SK-N-SH treated with all-trans-retinoic acid at 6 μM for 48 hours (cell line): ENCODE measurements at regions not wholly inside any gene's neighbourhood (a gene's known extent, or its start where the extent isn't known, plus 50 kb on each side); places are given as distances from the start of the nearest gene placed in this dataset.
"Not testable (repeated sequence)": the region's sequence is repeated elsewhere in the genome, so short reads cannot be mapped to it uniquely, and the experiment has no call there.

Source experiments
- ATAC-seq: fragments of 200-7000 bp; cut with Tn5 transposase; 3 replicates; pipeline ENCODE4 v1.9.1; 2020; ENCODE audit warnings: mild to moderate bottlenecking, moderate library complexity
- ARNTL ChIP-seq: fragments of 450-650 bp; formaldehyde crosslinking; IDR thresholded peaks from 2 replicates; pipeline ENCODE4 v1.5.0; 2020; ENCODE audit warnings: low read depth, mild to moderate bottlenecking, moderate library complexity, borderline replicate concordance
- BACH2 ChIP-seq: fragments of 250-450 bp; sonication (Bioruptor Pico); IDR thresholded peaks from 2 replicates; pipeline ENCODE4 v1.9.0; 2021; ENCODE audit warnings: mild to moderate bottlenecking, borderline replicate concordance
- CSDC2 ChIP-seq: fragments of 250-450 bp; sonication (Bioruptor Pico); IDR thresholded peaks from 2 replicates; pipeline ENCODE4 v1.5.0; 2020; ENCODE audit warnings: mild to moderate bottlenecking, moderate library complexity
- ESRRG ChIP-seq: fragments of 250-450 bp; sonication (Bioruptor Pico); IDR thresholded peaks from 2 replicates; pipeline ENCODE4 v1.6.1; 2021; ENCODE audit warnings: mild to moderate bottlenecking
- GLIS3 ChIP-seq: fragments of 250-450 bp; sonication (Bioruptor Pico); IDR thresholded peaks from 2 replicates; pipeline ENCODE4 v1.5.0; 2020; ENCODE audit warnings: mild to moderate bottlenecking, moderate library complexity
- ISL1 ChIP-seq: fragments of 250-450 bp; sonication (Bioruptor Pico); IDR thresholded peaks from 2 replicates; pipeline ENCODE4 v2.1.2; 2022; ENCODE audit warnings: mild to moderate bottlenecking, moderate library complexity
- OSR1 ChIP-seq: fragments of 250-450 bp; sonication (Bioruptor Pico); IDR thresholded peaks from 2 replicates; pipeline ENCODE4 v1.8.0; 2022; ENCODE audit warnings: moderate library complexity, mild to moderate bottlenecking, inconsistent platforms
- PPARA ChIP-seq: fragments of 250-450 bp; sonication (Bioruptor Pico); IDR thresholded peaks from 2 replicates; pipeline ENCODE4 v1.5.0; 2020; ENCODE audit warnings: mild to moderate bottlenecking, borderline replicate concordance
- RARB ChIP-seq: fragments of 250-450 bp; sonication (Bioruptor Pico); IDR thresholded peaks from 2 replicates; pipeline ENCODE4 v1.8.0; 2021; ENCODE audit warnings: mild to moderate bottlenecking, moderate library complexity
- SNAI2 ChIP-seq: fragments of 250-450 bp; sonication (Bioruptor Pico); IDR thresholded peaks from 2 replicates; pipeline ENCODE4 v1.5.0; 2020; ENCODE audit warnings: mild to moderate bottlenecking, moderate library complexity
- TCF4 ChIP-seq: fragments of 250-450 bp; sonication (Bioruptor Pico); IDR thresholded peaks from 2 replicates; pipeline ENCODE4 v1.8.0; 2021; ENCODE audit warnings: mild to moderate bottlenecking, moderate library complexity, borderline replicate concordance
- TOX ChIP-seq: fragments of 250-450 bp; sonication (Bioruptor Pico); IDR thresholded peaks from 2 replicates; pipeline ENCODE4 v1.8.0; 2021; ENCODE audit warnings: mild to moderate bottlenecking, moderate library complexity, borderline replicate concordance
- ZC3H10 ChIP-seq: fragments of 250-450 bp; sonication (Bioruptor Pico); IDR thresholded peaks from 2 replicates; pipeline ENCODE4 v1.5.1; 2021; ENCODE audit warnings: mild to moderate bottlenecking, moderate library complexity
- ZFP3 ChIP-seq: fragments of 250-450 bp; sonication (Bioruptor Pico); IDR thresholded peaks from 2 replicates; pipeline ENCODE4 v1.5.0; 2020; ENCODE audit warnings: mild to moderate bottlenecking, moderate library complexity
- ZFP30 ChIP-seq: fragments of 450-650 bp; formaldehyde crosslinking; IDR thresholded peaks from 2 replicates; pipeline ENCODE4 v1.5.0; 2022; ENCODE audit warnings: mild to moderate bottlenecking, moderate library complexity
- ZNF565 ChIP-seq: fragments of 450-650 bp; formaldehyde crosslinking; conservative IDR thresholded peaks from 2 replicates; pipeline ENCODE4 v1.5.0; 2020; ENCODE audit warnings: low read depth, mild to moderate bottlenecking, moderate library complexity
- ZNF70 ChIP-seq: fragments of 450-650 bp; formaldehyde crosslinking; IDR thresholded peaks from 2 replicates; pipeline ENCODE4 v1.5.0; 2020; ENCODE audit warnings: mild to moderate bottlenecking, moderate library complexity
- ZNF8 ChIP-seq: fragments of 450-650 bp; formaldehyde crosslinking; IDR thresholded peaks from 2 replicates; pipeline ENCODE4 v1.5.0; 2020; ENCODE audit warnings: mild to moderate bottlenecking, moderate library complexity
- TF ChIP-seq, protein P1 (sequence below): fragments of 250-450 bp; sonication (Bioruptor Pico); IDR thresholded peaks from 2 replicates; pipeline ENCODE4 v1.5.1; 2020; ENCODE audit warnings: low read depth, mild to moderate bottlenecking, moderate library complexity
- TF ChIP-seq, protein P2 (sequence below): fragments of 250-450 bp; sonication (Bioruptor Pico); IDR thresholded peaks from 2 replicates; pipeline ENCODE4 v1.5.0; 2020; ENCODE audit warnings: mild to moderate bottlenecking, moderate library complexity
- TF ChIP-seq, protein P3 (sequence below): fragments of 250-450 bp; sonication (Bioruptor Pico); IDR thresholded peaks from 2 replicates; pipeline ENCODE4 v1.5.1; 2021; ENCODE audit warnings: mild to moderate bottlenecking, moderate library complexity
- TF ChIP-seq, protein P4 (sequence below): fragments of 250-450 bp; sonication (Bioruptor Pico); IDR thresholded peaks from 2 replicates; pipeline ENCODE4 v1.8.0; 2020; ENCODE audit warnings: mild to moderate bottlenecking, moderate library complexity, borderline replicate concordance

DNA sequence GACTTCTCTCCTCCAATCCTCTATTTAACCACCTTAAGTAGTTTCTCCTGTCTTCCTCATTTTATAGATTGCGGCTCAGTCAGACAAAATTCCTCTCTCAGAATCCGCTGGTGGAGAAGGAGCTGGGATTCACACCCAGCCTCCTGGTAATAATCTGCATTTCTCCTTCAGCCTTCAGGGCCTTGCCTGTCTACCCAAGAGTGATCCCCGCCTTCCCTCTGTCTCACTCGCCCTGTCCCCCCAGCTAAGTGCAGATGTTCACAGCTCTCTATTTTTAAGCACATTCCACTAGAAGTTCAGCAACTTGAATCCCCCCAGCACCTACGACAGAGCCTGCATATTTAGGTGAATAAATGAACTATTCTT lies 212.5 kb upstream of the HAAO start:
- no peak for ATAC-seq
- no peak for TF ChIP-seq RARB (CRISPR knock-in tag)
- no peak for TF ChIP-seq GLIS3 (CRISPR knock-in tag)
- TF ChIP-seq ZNF70 (CRISPR knock-in tag), result no peak
- TF ChIP-seq SNAI2 (CRISPR knock-in tag), result no peak
- TF ChIP-seq OSR1, result no peak
- no peak for TF ChIP-seq ESRRG (CRISPR knock-in tag)
- no peak for TF ChIP-seq TOX
- TF ChIP-seq, protein P1, sequence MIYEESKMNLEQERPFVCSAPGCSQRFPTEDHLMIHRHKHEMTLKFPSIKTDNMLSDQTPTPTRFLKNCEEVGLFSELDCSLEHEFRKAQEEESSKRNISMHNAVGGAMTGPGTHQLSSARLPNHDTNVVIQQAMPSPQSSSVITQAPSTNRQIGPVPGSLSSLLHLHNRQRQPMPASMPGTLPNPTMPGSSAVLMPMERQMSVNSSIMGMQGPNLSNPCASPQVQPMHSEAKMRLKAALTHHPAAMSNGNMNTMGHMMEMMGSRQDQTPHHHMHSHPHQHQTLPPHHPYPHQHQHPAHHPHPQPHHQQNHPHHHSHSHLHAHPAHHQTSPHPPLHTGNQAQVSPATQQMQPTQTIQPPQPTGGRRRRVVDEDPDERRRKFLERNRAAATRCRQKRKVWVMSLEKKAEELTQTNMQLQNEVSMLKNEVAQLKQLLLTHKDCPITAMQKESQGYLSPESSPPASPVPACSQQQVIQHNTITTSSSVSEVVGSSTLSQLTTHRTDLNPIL (CRISPR knock-in tag), result no peak
- TF ChIP-seq, protein P2, sequence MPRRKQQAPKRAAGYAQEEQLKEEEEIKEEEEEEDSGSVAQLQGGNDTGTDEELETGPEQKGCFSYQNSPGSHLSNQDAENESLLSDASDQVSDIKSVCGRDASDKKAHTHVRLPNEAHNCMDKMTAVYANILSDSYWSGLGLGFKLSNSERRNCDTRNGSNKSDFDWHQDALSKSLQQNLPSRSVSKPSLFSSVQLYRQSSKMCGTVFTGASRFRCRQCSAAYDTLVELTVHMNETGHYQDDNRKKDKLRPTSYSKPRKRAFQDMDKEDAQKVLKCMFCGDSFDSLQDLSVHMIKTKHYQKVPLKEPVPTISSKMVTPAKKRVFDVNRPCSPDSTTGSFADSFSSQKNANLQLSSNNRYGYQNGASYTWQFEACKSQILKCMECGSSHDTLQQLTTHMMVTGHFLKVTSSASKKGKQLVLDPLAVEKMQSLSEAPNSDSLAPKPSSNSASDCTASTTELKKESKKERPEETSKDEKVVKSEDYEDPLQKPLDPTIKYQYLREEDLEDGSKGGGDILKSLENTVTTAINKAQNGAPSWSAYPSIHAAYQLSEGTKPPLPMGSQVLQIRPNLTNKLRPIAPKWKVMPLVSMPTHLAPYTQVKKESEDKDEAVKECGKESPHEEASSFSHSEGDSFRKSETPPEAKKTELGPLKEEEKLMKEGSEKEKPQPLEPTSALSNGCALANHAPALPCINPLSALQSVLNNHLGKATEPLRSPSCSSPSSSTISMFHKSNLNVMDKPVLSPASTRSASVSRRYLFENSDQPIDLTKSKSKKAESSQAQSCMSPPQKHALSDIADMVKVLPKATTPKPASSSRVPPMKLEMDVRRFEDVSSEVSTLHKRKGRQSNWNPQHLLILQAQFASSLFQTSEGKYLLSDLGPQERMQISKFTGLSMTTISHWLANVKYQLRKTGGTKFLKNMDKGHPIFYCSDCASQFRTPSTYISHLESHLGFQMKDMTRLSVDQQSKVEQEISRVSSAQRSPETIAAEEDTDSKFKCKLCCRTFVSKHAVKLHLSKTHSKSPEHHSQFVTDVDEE (CRISPR knock-in tag), result no peak
- TF ChIP-seq ARNTL (CRISPR knock-in tag), result no peak
- no peak for TF ChIP-seq ZC3H10
- TF ChIP-seq PPARA, result no peak
- TF ChIP-seq ZNF8, result no peak
- no peak for TF ChIP-seq CSDC2
- no peak for TF ChIP-seq TCF4 (CRISPR knock-in tag)
- no peak for TF ChIP-seq BACH2 (CRISPR knock-in tag)
- no peak for TF ChIP-seq ZNF565 (CRISPR knock-in tag)
- TF ChIP-seq, protein P3, sequence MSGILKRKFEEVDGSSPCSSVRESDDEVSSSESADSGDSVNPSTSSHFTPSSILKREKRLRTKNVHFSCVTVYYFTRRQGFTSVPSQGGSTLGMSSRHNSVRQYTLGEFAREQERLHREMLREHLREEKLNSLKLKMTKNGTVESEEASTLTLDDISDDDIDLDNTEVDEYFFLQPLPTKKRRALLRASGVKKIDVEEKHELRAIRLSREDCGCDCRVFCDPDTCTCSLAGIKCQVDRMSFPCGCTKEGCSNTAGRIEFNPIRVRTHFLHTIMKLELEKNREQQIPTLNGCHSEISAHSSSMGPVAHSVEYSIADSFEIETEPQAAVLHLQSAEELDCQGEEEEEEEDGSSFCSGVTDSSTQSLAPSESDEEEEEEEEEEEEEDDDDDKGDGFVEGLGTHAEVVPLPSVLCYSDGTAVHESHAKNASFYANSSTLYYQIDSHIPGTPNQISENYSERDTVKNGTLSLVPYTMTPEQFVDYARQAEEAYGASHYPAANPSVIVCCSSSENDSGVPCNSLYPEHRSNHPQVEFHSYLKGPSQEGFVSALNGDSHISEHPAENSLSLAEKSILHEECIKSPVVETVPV (CRISPR knock-in tag), result no peak
- no peak for TF ChIP-seq ZFP30 (CRISPR knock-in tag)
- no peak for TF ChIP-seq ISL1 (CRISPR knock-in tag)

DNA sequence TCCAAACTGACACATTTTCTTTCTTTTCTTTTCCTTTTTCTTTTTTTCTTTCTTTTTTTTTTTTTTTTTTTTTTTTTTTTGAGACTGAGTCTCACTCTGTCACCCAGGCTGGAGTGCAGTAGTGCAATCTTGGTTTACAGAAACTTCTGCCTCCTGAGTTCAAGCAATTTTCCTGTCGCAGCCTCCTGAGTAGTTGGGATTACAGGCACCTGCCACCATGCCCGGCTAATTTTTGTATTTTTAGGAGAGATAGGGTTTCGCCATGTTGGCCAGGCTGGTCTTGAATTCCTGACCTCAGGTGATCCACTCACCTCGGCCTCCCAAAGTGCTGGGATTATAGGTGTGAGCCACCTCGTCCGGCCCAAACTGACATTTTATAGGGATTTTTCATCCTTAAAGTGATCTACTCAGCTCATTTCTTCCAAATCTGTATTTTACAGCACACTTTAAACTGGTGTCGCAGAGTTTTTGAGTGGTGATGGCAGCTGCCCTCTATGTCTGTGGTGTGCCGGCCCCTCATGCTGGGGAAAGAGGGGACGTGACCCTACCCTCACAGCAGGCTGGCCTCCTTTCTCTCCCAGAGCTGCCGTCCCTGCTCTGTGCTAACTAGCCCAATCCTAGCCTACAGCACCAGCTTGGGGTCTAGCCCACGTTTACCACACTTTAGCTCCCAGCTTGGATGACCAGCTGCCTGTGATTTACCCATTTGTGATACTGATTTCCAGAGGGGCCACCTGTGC lies 211.9 kb upstream of the HAAO start:
- not testable (repeated sequence) for ATAC-seq

DNA sequence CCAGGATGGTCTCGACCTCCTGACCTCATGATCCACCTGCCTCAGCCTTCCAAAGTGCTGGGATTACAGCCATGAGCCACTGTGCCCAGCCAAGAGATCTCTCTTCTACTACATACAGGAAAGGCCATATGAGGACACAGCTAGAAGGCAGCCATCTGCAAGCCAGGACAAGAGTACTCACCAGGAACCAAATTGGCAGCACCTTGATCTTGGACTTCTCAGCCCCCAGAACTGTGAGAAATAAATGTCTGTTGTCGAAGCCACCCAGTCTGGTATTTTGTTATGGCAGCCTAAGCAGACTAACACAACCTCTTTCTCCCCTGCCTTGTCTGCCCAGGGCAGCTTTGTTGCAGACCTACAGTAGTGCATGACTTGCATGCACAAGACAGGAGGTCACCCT lies 211.3 kb upstream of the HAAO start:
- no peak for TF ChIP-seq OSR1
- TF ChIP-seq RARB (CRISPR knock-in tag), result no peak
- TF ChIP-seq ZNF8, result no peak
- no peak for TF ChIP-seq SNAI2 (CRISPR knock-in tag)
- no peak for TF ChIP-seq ZFP30 (CRISPR knock-in tag)
- TF ChIP-seq ZNF70 (CRISPR knock-in tag), result no peak
- TF ChIP-seq, protein P4, sequence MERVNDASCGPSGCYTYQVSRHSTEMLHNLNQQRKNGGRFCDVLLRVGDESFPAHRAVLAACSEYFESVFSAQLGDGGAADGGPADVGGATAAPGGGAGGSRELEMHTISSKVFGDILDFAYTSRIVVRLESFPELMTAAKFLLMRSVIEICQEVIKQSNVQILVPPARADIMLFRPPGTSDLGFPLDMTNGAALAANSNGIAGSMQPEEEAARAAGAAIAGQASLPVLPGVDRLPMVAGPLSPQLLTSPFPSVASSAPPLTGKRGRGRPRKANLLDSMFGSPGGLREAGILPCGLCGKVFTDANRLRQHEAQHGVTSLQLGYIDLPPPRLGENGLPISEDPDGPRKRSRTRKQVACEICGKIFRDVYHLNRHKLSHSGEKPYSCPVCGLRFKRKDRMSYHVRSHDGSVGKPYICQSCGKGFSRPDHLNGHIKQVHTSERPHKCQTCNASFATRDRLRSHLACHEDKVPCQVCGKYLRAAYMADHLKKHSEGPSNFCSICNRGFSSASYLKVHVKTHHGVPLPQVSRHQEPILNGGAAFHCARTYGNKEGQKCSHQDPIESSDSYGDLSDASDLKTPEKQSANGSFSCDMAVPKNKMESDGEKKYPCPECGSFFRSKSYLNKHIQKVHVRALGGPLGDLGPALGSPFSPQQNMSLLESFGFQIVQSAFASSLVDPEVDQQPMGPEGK (CRISPR knock-in tag), result no peak
- no peak for TF ChIP-seq GLIS3 (CRISPR knock-in tag)
- no peak for ATAC-seq

DNA sequence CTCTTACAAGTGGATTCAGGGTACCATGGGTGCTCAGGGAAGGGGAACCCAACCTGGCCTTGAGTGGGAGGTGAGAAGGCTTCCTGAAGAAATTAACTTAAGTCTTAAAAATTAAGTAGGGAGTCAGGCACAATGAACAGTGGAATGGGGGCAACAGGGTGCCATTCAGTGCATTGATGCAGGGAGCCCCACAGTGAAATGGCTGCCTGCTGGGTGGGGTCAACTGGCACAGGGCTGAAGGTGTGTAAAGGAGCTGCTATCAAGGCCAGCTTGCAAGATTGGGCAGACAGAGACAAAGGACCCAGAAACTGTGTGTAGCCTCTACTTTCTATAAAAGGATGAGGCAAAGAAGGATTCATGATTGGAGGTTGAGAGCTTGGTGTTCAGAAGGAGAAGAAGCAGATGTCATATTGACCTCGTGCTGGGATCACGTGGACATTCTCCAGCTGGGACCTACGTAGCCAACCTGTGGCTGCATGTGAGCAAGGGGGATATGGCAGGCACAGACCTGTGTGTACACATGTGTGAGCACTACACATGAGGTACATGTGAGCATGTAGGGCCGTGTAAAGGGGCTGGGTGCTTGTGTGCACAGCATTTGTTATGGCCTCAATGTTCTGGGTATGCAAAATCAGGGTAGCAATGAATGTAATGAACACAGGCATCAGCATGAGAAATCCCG lies 209.5 kb upstream of the HAAO start:
- TF ChIP-seq ZNF565 (CRISPR knock-in tag) (no peak), TOX (no peak), ZFP30 (CRISPR knock-in tag) (no peak), ZNF8 (no peak), ZNF70 (CRISPR knock-in tag) (no peak), PPARA (no peak), ISL1 (CRISPR knock-in tag) (no peak), ZFP3 (CRISPR knock-in tag) (no peak), BACH2 (CRISPR knock-in tag) (no peak)
- TF ChIP-seq, protein P3 (CRISPR knock-in tag), result no peak
- TF ChIP-seq, all 23 proteins: peak for 0
- no peak for ATAC-seq
